K562 (cell line): ENCODE measurements at regions not wholly inside any gene's neighbourhood (a gene's known extent, or its start where the extent isn't known, plus 50 kb on each side); places are given as distances from the start of the nearest gene placed in this dataset.

Experiments
- ATAC-seq: fragments of 200-7000 bp; cut with Tn5 transposase; 3 replicates; pipeline ENCODE4 v1.9.1; 2020; ENCODE audit warnings: moderate library complexity
- BruUV-seq: library from RNA; stranded (reverse); fragments of 400-500 nt; replicated peaks from 2 replicates; lab custom pipeline; 2021; lab: Mats Ljungman, UMichigan
- CTCF ChIA-PET: fragments of 300-600 bp; formaldehyde crosslinking; extraction: SDS; loops from one replicate; lab custom pipeline; 2021; ENCODE audit warnings: low intra/inter-chr PET ratio; lab: Yijun Ruan, JAX
- POLR2A ChIA-PET: fragments of 300-600, 350-650 bp; sonication (Branson Sonifier 250); formaldehyde crosslinking; extraction: SDS; loops from one replicate; lab custom pipeline; 2021; ENCODE audit warnings: antibody characterized with exemption, inconsistent platforms; lab: Yijun Ruan, JAX
- DNase-seq, 4 experiments: peaks; one replicate each; pipeline versions ENCODE4 v3.0.0 to v3.0.0-alpha.2; 2011 to 2018; ENCODE audit warnings: low spot score in 3 of 4, mixed read lengths in 3 of 4; ENCODE audit errors: extremely low read depth in 1 of 4
- FAIRE-seq: peaks from 2 replicates; lab custom pipeline; 2011; peaks lifted over from hg19 to GRCh38; lab: Jason Lieb, UNC
- H2AFZ ChIP-seq: 2 replicates; pipeline ENCODE4 v1.6.0; 2011; ENCODE audit warnings: low read depth, low read length, control low read depth, inconsistent platforms
- H3K27ac ChIP-seq: fragments of 200-600 bp; 3 replicates; pipeline ENCODE4 v1.8.0; 2011; ENCODE audit warnings: low read depth, mild to moderate bottlenecking, control low read depth, inconsistent platforms, low read length, moderate library complexity, mixed read lengths; ENCODE audit errors: extremely low read depth
- H3K27me3 ChIP-seq, 2 experiments: fragments of 300-600 bp in 1 of 2; 2 replicates in 1 of 2; 3 replicates in 1 of 2; pipeline versions ENCODE4 v1.6.0 to v1.8.0; 2011; ENCODE audit warnings: inconsistent platforms in 2 of 2, low read length in 2 of 2, mild to moderate bottlenecking in 1 of 2, mixed read lengths in 1 of 2, moderate library complexity in 1 of 2; ENCODE audit not compliant: control insufficient read depth in 2 of 2, insufficient read depth in 2 of 2
- H3K36me3 ChIP-seq: fragments of 300-600 bp; 3 replicates; pipeline ENCODE4 v1.8.0; 2011; ENCODE audit warnings: mild to moderate bottlenecking, low read length, inconsistent platforms; ENCODE audit not compliant: control insufficient read depth, insufficient read depth
- H3K4me1 ChIP-seq, 2 experiments: fragments of 200-600 bp in 1 of 2; replicated peaks in 1 of 2; 2 replicates in 1 of 2; 3 replicates in 1 of 2; pipeline versions ENCODE4 v1.5.1 to v1.8.0; 2011; ENCODE audit warnings: inconsistent platforms in 2 of 2, low read length in 2 of 2, mild to moderate bottlenecking in 1 of 2, mixed read lengths in 1 of 2, moderate library complexity in 1 of 2; ENCODE audit not compliant: control insufficient read depth in 2 of 2, insufficient read depth in 2 of 2
- H3K4me2 ChIP-seq: 2 replicates; pipeline ENCODE4 v1.6.1; 2011; ENCODE audit warnings: low read length, control low read depth, inconsistent platforms, mixed read lengths; ENCODE audit not compliant: insufficient read depth
- H3K4me3 ChIP-seq: fragments of 200-600 bp; sonication (generic), shearing (Covaris generic); 2 replicates; pipeline ENCODE4 v1.5.1; 2016; ENCODE audit warnings: control low read depth, inconsistent platforms
- H3K79me2 ChIP-seq: fragments of 200-600 bp; 3 replicates; pipeline ENCODE4 v1.8.0; 2011; ENCODE audit warnings: low read length, inconsistent platforms; ENCODE audit not compliant: control insufficient read depth, insufficient read depth
- H3K9ac ChIP-seq, 2 experiments: 2 replicates each; pipeline versions ENCODE4 v1.6.0 to v1.6.1; 2011; ENCODE audit warnings: low read depth in 2 of 2, low read length in 2 of 2, control low read depth in 1 of 2, inconsistent platforms in 1 of 2, mild to moderate bottlenecking in 1 of 2, mixed read lengths in 1 of 2; ENCODE audit not compliant: insufficient read depth in 1 of 2
- H3K9me1 ChIP-seq: one replicate; pipeline ENCODE4 v1.6.0; 2011; ENCODE audit warnings: inconsistent platforms, mild to moderate bottlenecking, low read length, moderate library complexity; ENCODE audit not compliant: control insufficient read depth, insufficient read depth
- H3K9me3 ChIP-seq: replicated peaks from 2 replicates; pipeline ENCODE4 v1.5.1; 2011; ENCODE audit warnings: low read depth, low read length, inconsistent platforms; ENCODE audit not compliant: control insufficient read depth, insufficient read depth
- H4K20me1 ChIP-seq: replicated peaks from 2 replicates; pipeline ENCODE4 v1.6.1; 2011; ENCODE audit warnings: low read length, inconsistent platforms, mixed read lengths; ENCODE audit not compliant: control insufficient read depth, insufficient read depth
- CBX5 ChIP-seq: IDR thresholded peaks from 2 replicates; pipeline ENCODE4 v1.6.1; 2014; ENCODE audit warnings: low read depth, borderline replicate concordance
- JUND ChIP-seq, 2 experiments: IDR thresholded peaks; 2 replicates in 1 of 2; 3 replicates in 1 of 2; pipeline ENCODE4 v1.6.1; 2011; ENCODE audit warnings: borderline replicate concordance in 2 of 2, low read depth in 2 of 2, low read length in 2 of 2, improper control_type of control experiment in 1 of 2, missing biosample characterization in 1 of 2, missing genetic modification characterization in 1 of 2, missing genetic modification reagents in 1 of 2
- SMARCC2 ChIP-seq: fragments of 450-650 bp; IDR thresholded peaks from 2 replicates; pipeline ENCODE4 v1.6.1; 2017; ENCODE audit warnings: antibody characterized with exemption, moderate library complexity, mild to moderate bottlenecking, low read depth
- TBP ChIP-seq: optimal IDR thresholded peaks from 2 replicates; pipeline ENCODE3; 2011; ENCODE audit warnings: low read depth, low read length, improper control_type of control experiment
- TCF7 ChIP-seq: sonication (generic); IDR thresholded peaks from 2 replicates; pipeline ENCODE4 v1.6.1; 2016; ENCODE audit warnings: antibody characterized with exemption, borderline replicate concordance
- TEAD2 ChIP-seq: fragments of 450-650 bp; IDR thresholded peaks from 2 replicates; pipeline ENCODE4 v1.6.1; 2016; ENCODE audit warnings: missing genetic modification characterization, control low read depth, missing compliant biosample characterization
- ZNF778 ChIP-seq: fragments of 450-650 bp; formaldehyde crosslinking; IDR thresholded peaks from 2 replicates; pipeline ENCODE4 v1.4.0; 2020; ENCODE audit warnings: mild to moderate bottlenecking, moderate library complexity
- in situ Hi-C: fragments of 300-500 bp; cut with MboI; formaldehyde crosslinking; loops from 4 replicates; pipeline ENCODE4 v1.15.0; 2018; ENCODE audit warnings: inconsistent platforms, mixed read lengths
- intact Hi-C: fragments of 100-400 bp; cut with micrococcal nuclease; formaldehyde crosslinking; loops from 2 replicates; pipeline ENCODE4 v1.14.2; 2022
- TF ChIP-seq, protein P1 (sequence below): fragments of 450-650 bp; IDR thresholded peaks from 2 replicates; pipeline ENCODE4 v1.6.1; 2016; ENCODE audit warnings: antibody characterized with exemption
- TF ChIP-seq, protein P2 (sequence below), 2 experiments: fragments of 150-350 bp in 1 of 2; IDR thresholded peaks; 2 replicates each; pipeline ENCODE4 v1.6.1; 2012 to 2016; ENCODE audit warnings: low read depth in 2 of 2, low read length in 2 of 2, mild to moderate bottlenecking in 1 of 2, moderate library complexity in 1 of 2

DNA sequence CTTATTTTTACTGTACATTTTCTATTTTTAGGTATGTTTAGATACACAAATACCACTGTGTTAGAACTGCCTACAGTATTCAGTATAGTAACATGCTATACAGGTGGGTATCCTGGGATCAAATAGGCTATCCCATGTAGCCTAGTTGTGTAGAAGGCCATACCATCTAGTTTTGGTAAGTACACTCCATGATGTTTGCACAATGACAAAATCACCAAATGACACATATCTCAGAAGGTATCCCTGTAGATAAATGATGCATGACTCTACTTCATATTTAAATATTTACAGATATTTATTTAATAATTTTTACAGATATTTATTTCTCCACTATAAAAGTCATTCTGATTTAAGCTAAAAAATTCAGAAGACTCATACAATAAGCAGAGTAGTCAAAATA lies 233.8 kb upstream of the OSR1 start:
- ATAC-seq: no peak
- Histone ChIP-seq H3K9me3 (no peaks in the 10 kb centered on the region), H3K4me1 (no peaks in the 10 kb centered on the region), H3K4me2 (no peak overlapping the region), H3K4me3 (no peak overlapping the region), H3K79me2 (no peaks in the 10 kb centered on the region), H3K27me3 (no peaks in the 10 kb centered on the region), H3K9ac (no peak overlapping the region), H4K20me1 (no peaks in the 10 kb centered on the region), H3K36me3 (no peaks in the 10 kb centered on the region), H3K27ac (no peak overlapping the region), H2AFZ (no peak overlapping the region), H3K9me1 (no peaks in the 10 kb centered on the region)
- no peak for TF ChIP-seq TEAD2 (tag)
- TF ChIP-seq TBP: no peak
- TF ChIP-seq CBX5: no peak
- no peak for TF ChIP-seq SMARCC2
- TF ChIP-seq, protein P1, sequence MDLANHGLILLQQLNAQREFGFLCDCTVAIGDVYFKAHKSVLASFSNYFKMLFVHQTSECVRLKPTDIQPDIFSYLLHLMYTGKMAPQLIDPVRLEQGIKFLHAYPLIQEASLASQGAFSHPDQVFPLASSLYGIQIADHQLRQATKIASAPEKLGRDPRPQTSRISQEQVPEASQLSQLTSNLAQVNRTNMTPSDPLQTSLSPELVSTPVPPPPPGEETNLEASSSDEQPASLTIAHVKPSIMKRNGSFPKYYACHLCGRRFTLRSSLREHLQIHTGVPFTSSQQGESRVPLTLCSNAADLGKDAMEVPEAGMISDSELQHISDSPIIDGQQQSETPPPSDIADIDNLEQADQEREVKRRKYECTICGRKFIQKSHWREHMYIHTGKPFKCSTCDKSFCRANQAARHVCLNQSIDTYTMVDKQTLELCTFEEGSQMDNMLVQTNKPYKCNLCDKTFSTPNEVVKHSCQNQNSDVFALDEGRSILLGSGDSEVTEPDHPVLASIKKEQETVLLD: no peak
- TF ChIP-seq JUND (IDR thresholded peaks at IDR 0.05; ENCODE audit: borderline replicate concordance, low read depth, low read length): no peak
- no peak for TF ChIP-seq JUND (tag; IDR thresholded peaks at IDR 0.05; ENCODE audit: borderline replicate concordance, low read depth, low read length)
- TF ChIP-seq ZNF778 (CRISPR knock-in tag): no peak
- TF ChIP-seq, protein P2, sequence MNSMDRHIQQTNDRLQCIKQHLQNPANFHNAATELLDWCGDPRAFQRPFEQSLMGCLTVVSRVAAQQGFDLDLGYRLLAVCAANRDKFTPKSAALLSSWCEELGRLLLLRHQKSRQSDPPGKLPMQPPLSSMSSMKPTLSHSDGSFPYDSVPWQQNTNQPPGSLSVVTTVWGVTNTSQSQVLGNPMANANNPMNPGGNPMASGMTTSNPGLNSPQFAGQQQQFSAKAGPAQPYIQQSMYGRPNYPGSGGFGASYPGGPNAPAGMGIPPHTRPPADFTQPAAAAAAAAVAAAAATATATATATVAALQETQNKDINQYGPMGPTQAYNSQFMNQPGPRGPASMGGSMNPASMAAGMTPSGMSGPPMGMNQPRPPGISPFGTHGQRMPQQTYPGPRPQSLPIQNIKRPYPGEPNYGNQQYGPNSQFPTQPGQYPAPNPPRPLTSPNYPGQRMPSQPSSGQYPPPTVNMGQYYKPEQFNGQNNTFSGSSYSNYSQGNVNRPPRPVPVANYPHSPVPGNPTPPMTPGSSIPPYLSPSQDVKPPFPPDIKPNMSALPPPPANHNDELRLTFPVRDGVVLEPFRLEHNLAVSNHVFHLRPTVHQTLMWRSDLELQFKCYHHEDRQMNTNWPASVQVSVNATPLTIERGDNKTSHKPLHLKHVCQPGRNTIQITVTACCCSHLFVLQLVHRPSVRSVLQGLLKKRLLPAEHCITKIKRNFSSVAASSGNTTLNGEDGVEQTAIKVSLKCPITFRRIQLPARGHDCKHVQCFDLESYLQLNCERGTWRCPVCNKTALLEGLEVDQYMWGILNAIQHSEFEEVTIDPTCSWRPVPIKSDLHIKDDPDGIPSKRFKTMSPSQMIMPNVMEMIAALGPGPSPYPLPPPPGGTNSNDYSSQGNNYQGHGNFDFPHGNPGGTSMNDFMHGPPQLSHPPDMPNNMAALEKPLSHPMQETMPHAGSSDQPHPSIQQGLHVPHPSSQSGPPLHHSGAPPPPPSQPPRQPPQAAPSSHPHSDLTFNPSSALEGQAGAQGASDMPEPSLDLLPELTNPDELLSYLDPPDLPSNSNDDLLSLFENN (IDR thresholded peaks at IDR 0.05; ENCODE audit: low read depth in 2 of 2, low read length in 2 of 2): no peak
- TF ChIP-seq TCF7: no peak
- no TSS peak for BruUV-seq
- no peak for FAIRE-seq
- ChIA-PET POLR2A (no interaction called here), CTCF (no interaction called here)
- in situ Hi-C loops: no loop called here
- no peak for DNase-seq
- intact Hi-C loops: no loop called here
